Breast epithelium (tissue), 3 donors: ENCODE measurements at regions not wholly inside any gene's neighbourhood (a gene's known extent, or its start where the extent isn't known, plus 50 kb on each side); places are given as distances from the start of the nearest gene placed in this dataset.

Experiments used
- POLR2A ChIP-seq: fragments of 450-650 bp; IDR thresholded peaks from one replicate; pipeline ENCODE4 v1.6.1; 2016; ENCODE audit warnings: antibody characterized with exemption, mild to moderate bottlenecking, moderate library complexity
- POLR2AphosphoS5 ChIP-seq, 3 donors: sonication (generic); formaldehyde crosslinking; IDR thresholded peaks; one replicate each; pipeline ENCODE4 v1.6.1; 2017; ENCODE audit warnings: antibody characterized with exemption in 3 of 3
- TF ChIP-seq, protein P1 (sequence below), 3 donors: fragments of 450-650 bp; IDR thresholded peaks; one replicate each; pipeline ENCODE4 v1.5.1; 2016 to 2017; ENCODE audit warnings: antibody characterized with exemption in 3 of 3, mild to moderate bottlenecking in 3 of 3, moderate library complexity in 3 of 3

- no peak for TF ChIP-seq POLR2A
- TF ChIP-seq, protein P1, sequence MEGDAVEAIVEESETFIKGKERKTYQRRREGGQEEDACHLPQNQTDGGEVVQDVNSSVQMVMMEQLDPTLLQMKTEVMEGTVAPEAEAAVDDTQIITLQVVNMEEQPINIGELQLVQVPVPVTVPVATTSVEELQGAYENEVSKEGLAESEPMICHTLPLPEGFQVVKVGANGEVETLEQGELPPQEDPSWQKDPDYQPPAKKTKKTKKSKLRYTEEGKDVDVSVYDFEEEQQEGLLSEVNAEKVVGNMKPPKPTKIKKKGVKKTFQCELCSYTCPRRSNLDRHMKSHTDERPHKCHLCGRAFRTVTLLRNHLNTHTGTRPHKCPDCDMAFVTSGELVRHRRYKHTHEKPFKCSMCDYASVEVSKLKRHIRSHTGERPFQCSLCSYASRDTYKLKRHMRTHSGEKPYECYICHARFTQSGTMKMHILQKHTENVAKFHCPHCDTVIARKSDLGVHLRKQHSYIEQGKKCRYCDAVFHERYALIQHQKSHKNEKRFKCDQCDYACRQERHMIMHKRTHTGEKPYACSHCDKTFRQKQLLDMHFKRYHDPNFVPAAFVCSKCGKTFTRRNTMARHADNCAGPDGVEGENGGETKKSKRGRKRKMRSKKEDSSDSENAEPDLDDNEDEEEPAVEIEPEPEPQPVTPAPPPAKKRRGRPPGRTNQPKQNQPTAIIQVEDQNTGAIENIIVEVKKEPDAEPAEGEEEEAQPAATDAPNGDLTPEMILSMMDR (IDR thresholded peaks at IDR 0.05) = no peak
- TF ChIP-seq POLR2AphosphoS5 (IDR thresholded peaks at IDR 0.05) = no peak
Observed at GRCh38 chr11:34732831-34733230, 111.9 kb downstream of the EHF start.
